Mesothelial cell of epicardium (in vitro differentiated cells): ENCODE measurements at regions not wholly inside any gene's neighbourhood (a gene's known extent, or its start where the extent isn't known, plus 50 kb on each side); places are given as distances from the start of the nearest gene placed in this dataset.

ENCODE experiments used
- DNase-seq, 2 experiments: peaks; one replicate each; pipeline ENCODE4 v3.0.0; 2021; ENCODE audit warnings: low spot score in 2 of 2; ENCODE audit not compliant: unreplicated experiment in 2 of 2
- H3K27ac Mint-ChIP-seq: 2 replicates; pipeline ENCODE4 v1.8.0; 2021; ENCODE audit warnings: mixed read lengths
- H3K27me3 Mint-ChIP-seq: 2 replicates; pipeline ENCODE4 v1.8.0; 2021; ENCODE audit warnings: low read depth, mixed read lengths
- H3K36me3 Mint-ChIP-seq: 2 replicates; pipeline ENCODE4 v1.8.0; 2021; ENCODE audit warnings: mixed read lengths
- H3K4me1 Mint-ChIP-seq: 2 replicates; pipeline ENCODE4 v1.8.0; 2021; ENCODE audit warnings: mixed read lengths
- H3K4me3 Mint-ChIP-seq: 2 replicates; pipeline ENCODE4 v1.8.0; 2021; ENCODE audit warnings: mild to moderate bottlenecking, moderate library complexity, mixed read lengths
- H3K9me3 Mint-ChIP-seq: 2 replicates; pipeline ENCODE4 v1.8.0; 2021; ENCODE audit warnings: mixed read lengths
- CTCF ChIP-seq: fragments of 200-600 bp; sonication (generic); IDR thresholded peaks from one replicate; pipeline ENCODE4 v1.5.0; 2021; ENCODE audit warnings: antibody characterized with exemption; ENCODE audit not compliant: unreplicated experiment

GRCh38 chr1:103367186-103367585, 158.3 kb upstream of the RNPC3 start:
- H3K9me3 Mint-ChIP-seq = peaks cover 10% of the 10 kb centered on the region
- H3K27ac Mint-ChIP-seq = no peak overlapping the region
- H3K4me3 Mint-ChIP-seq = no peak overlapping the region
- no peak for TF ChIP-seq CTCF
- no peaks in the 10 kb centered on the region for H3K36me3 Mint-ChIP-seq
- no peak for DNase-seq
- H3K27me3 Mint-ChIP-seq = no peaks in the 10 kb centered on the region
- no peaks in the 10 kb centered on the region for H3K4me1 Mint-ChIP-seq

- Mint-ChIP-seq H3K9me3 (peaks cover 10% of the 10 kb centered on the region), H3K4me3 (no peak overlapping the region), H3K36me3 (no peaks in the 10 kb centered on the region), H3K4me1 (no peaks in the 10 kb centered on the region), H3K27ac (no peak overlapping the region), H3K27me3 (no peaks in the 10 kb centered on the region)
- no peak for DNase-seq
- TF ChIP-seq CTCF = no peak
These were observed 159.5 kb upstream of the RNPC3 start for GRCh38 chr1:103365860-103366569.

- peaks cover 10% of the 10 kb centered on the region for H3K9me3 Mint-ChIP-seq
- H3K27me3 Mint-ChIP-seq = no peaks in the 10 kb centered on the region
- no peak for TF ChIP-seq CTCF
- no peak overlapping the region for H3K27ac Mint-ChIP-seq
- no peak for DNase-seq
- no peaks in the 10 kb centered on the region for H3K36me3 Mint-ChIP-seq
- H3K4me1 Mint-ChIP-seq = no peaks in the 10 kb centered on the region
- no peak overlapping the region for H3K4me3 Mint-ChIP-seq
These were observed 162.5 kb upstream of the RNPC3 start for GRCh38 chr1:103363008-103363365.

GRCh38 chr1:103362348-103363007, 163.0 kb upstream of the RNPC3 start:
- no peaks in the 10 kb centered on the region for H3K36me3 Mint-ChIP-seq
- H3K27ac Mint-ChIP-seq = no peak overlapping the region
- H3K27me3 Mint-ChIP-seq = no peaks in the 10 kb centered on the region

GRCh38 chr1:103353391-103353790, 172.1 kb upstream of the RNPC3 start:
- no peaks in the 10 kb centered on the region for H3K27me3 Mint-ChIP-seq
- DNase-seq = no peak
- H3K27ac Mint-ChIP-seq = no peak overlapping the region
- no peaks in the 10 kb centered on the region for H3K4me1 Mint-ChIP-seq
- no peak overlapping the region for H3K4me3 Mint-ChIP-seq
- no peaks in the 10 kb centered on the region for H3K36me3 Mint-ChIP-seq
- no peak for TF ChIP-seq CTCF
- H3K9me3 Mint-ChIP-seq = peaks cover 7% of the 10 kb centered on the region

More at GRCh38 chr1:103362348-103363007, 163.0 kb upstream of the RNPC3 start:
- Mint-ChIP-seq H3K9me3 (peaks cover 10% of the 10 kb centered on the region), H3K4me3 (no peak overlapping the region), H3K4me1 (no peaks in the 10 kb centered on the region)
- no peak for DNase-seq
- TF ChIP-seq CTCF = no peak
